Stomach (tissue), 8 donors: ENCODE measurements at regions not wholly inside any gene's neighbourhood (a gene's known extent, or its start where the extent isn't known, plus 50 kb on each side); places are given as distances from the start of the nearest gene placed in this dataset.

ENCODE experiments used
- DNase-seq, 2 donors: peaks; one replicate each; pipeline versions ENCODE4 v3.0.0 to v3.0.0-alpha.2; 2013 to 2019
- H3K27ac ChIP-seq, 5 donors: fragments of 200-600 bp in 4 of 5; sonication (generic) in 4 of 5; one replicate each; pipeline ENCODE4 v1.5.1; 2013 to 2019; ENCODE audit warnings: mild to moderate bottlenecking in 1 of 5, moderate library complexity in 1 of 5
- H3K27me3 ChIP-seq, 3 donors: fragments of 200-600 bp; sonication (generic); one replicate each; pipeline ENCODE4 v1.5.1; 2017 to 2019; ENCODE audit warnings: mixed run types in 1 of 3
- H3K36me3 ChIP-seq, 4 donors: fragments of 200-600 bp; sonication (generic); 1 replicate in 3 of 4; 2 replicates in 1 of 4; pipeline ENCODE4 v1.5.1; 2016 to 2019
- H3K4me1 ChIP-seq, 4 donors: fragments of 200-600 bp; sonication (generic); one replicate each; pipeline ENCODE4 v1.5.1; 2016 to 2019
- H3K4me3 ChIP-seq, 4 donors: fragments of 200-600 bp; sonication (generic) in 3 of 4; one replicate each; pipeline ENCODE4 v1.5.1; 2016 to 2019; ENCODE audit warnings: mild to moderate bottlenecking in 1 of 4
- H3K9me3 ChIP-seq, 4 donors: fragments of 200-600 bp; sonication (generic); one replicate each; pipeline ENCODE4 v1.5.1; 2016 to 2019
- CTCF ChIP-seq, 7 experiments: fragments of 450-650 bp in 4 of 7; fragments of 200-600 bp in 3 of 7; sonication (generic) in 3 of 7; IDR thresholded peaks; one replicate each; pipeline ENCODE4 v1.5.1; 2016 to 2019; ENCODE audit warnings: antibody characterized with exemption in 7 of 7, control low read depth in 2 of 7, mild to moderate bottlenecking in 1 of 7
- EP300 ChIP-seq: sonication (generic); formaldehyde crosslinking; IDR thresholded peaks from one replicate; pipeline ENCODE4 v1.6.1; 2017; ENCODE audit warnings: antibody characterized with exemption
- POLR2A ChIP-seq, 4 donors: fragments of 450-650 bp; IDR thresholded peaks; one replicate each; pipeline ENCODE4 v1.6.1; 2016; ENCODE audit warnings: antibody characterized with exemption in 4 of 4, control low read depth in 2 of 4, mild to moderate bottlenecking in 1 of 4, moderate library complexity in 1 of 4
- POLR2AphosphoS5 ChIP-seq, 3 donors: sonication (generic); formaldehyde crosslinking; IDR thresholded peaks; one replicate each; pipeline ENCODE4 v1.6.1; 2016; ENCODE audit warnings: antibody characterized with exemption in 3 of 3
- WGBS, 5 donors: extraction: QIAGEN DNeasy Blood & Tissue Kit in 3 of 5; methylation state at CpG; one replicate each; pipeline versions ENCODE4 v1.1.5 to v1.1.7; 2013 to 2018; 5-methylcytosine and 5-hydroxymethylcytosine counted together
- intact Hi-C: fragments of 100-400 bp; cut with DNase I; formaldehyde crosslinking; loops from one replicate; pipeline ENCODE4 v1.15.1; 2023; ENCODE audit warnings: low total_unique reads
- donor health status: healthy with polysubstance abuse.
- donor health status: Bipolar disorder and iron deficiency.
- donor health status: healthy.

GRCh38 chr21:38914528-38915293 lies 109.0 kb downstream of the ETS2 start:
- H3K27ac ChIP-seq: peak overlapping the region; percentile 59 to 94 (median 87)
- H3K27me3 ChIP-seq: no peaks in the 10 kb centered on the region
- DNase-seq: peak in 1 of 2 donors; percentile 67
- no peaks in the 10 kb centered on the region for H3K36me3 ChIP-seq
- TF ChIP-seq EP300: no peak
- TF ChIP-seq CTCF (IDR thresholded peaks at IDR 0.05): no peak
- peak in 1 of 3 donors; percentile 7 for TF ChIP-seq POLR2AphosphoS5 (IDR thresholded peaks at IDR 0.05)
- intact Hi-C loops: no loop called here
- no peaks in the 10 kb centered on the region for H3K9me3 ChIP-seq
- 47 to 65% (median 59%) methylated on average over 10 of the region's 10 CpGs for WGBS, 5 donors
- peaks cover 35 to 78% (median 61%) of the 10 kb centered on the region in 4 donors for H3K4me1 ChIP-seq
- no peak overlapping the region for H3K4me3 ChIP-seq

- H3K4me1 ChIP-seq: peaks cover 40 to 79% (median 61%) of the 10 kb centered on the region in 4 donors
- 86 to 97% (median 87%) methylated on average over 3 of the region's 3 CpGs for WGBS, 5 donors
- H3K27ac ChIP-seq: peak overlapping the region; percentile 59 to 94 (median 87)
- no peak overlapping the region for H3K4me3 ChIP-seq
- TF ChIP-seq EP300: no peak
- no peak for TF ChIP-seq POLR2AphosphoS5 (IDR thresholded peaks at IDR 0.05)
- TF ChIP-seq CTCF (IDR thresholded peaks at IDR 0.05): no peak
- TF ChIP-seq POLR2A (IDR thresholded peaks at IDR 0.05): no peak
- no peak for DNase-seq
- no peaks in the 10 kb centered on the region for H3K36me3 ChIP-seq
- H3K9me3 ChIP-seq: no peaks in the 10 kb centered on the region
- intact Hi-C loops: no loop called here
- H3K27me3 ChIP-seq: no peaks in the 10 kb centered on the region
These were observed 108.3 kb downstream of the ETS2 start for GRCh38 chr21:38913893-38914527.

- no peak for TF ChIP-seq POLR2A (IDR thresholded peaks at IDR 0.05)
- peak; percentile 63 to 87 (median 80) for TF ChIP-seq POLR2AphosphoS5 (IDR thresholded peaks at IDR 0.05)
- Histone ChIP-seq H3K4me3 (peak overlapping the region in 2 of 4 donors; percentile 12 to 14), H3K36me3 (no peaks in the 10 kb centered on the region), H3K9me3 (no peaks in the 10 kb centered on the region), H3K27me3 (no peaks in the 10 kb centered on the region), H3K27ac (peak overlapping the region; percentile 77 to 94 (median 87)), H3K4me1 (peaks cover 42 to 78% (median 59%) of the 10 kb centered on the region in 4 donors)
- peak; percentile 93 to 95 for DNase-seq
- WGBS, 5 donors: 9 to 19% (median 11%) methylated on average over 28 to 32 of the region's 32 CpGs
- intact Hi-C loops: no loop called here
These were observed 107.6 kb downstream of the ETS2 start for GRCh38 chr21:38913120-38913892.

- 40 to 55% (median 45%) methylated on average over 6 of the region's 6 CpGs for WGBS, 5 donors
- no peaks in the 10 kb centered on the region for H3K36me3 ChIP-seq
- peaks cover 46 to 78% (median 59%) of the 10 kb centered on the region in 4 donors for H3K4me1 ChIP-seq
- H3K9me3 ChIP-seq: no peaks in the 10 kb centered on the region
- H3K4me3 ChIP-seq: peak overlapping the region in 1 of 4 donors; percentile 12
- TF ChIP-seq CTCF (IDR thresholded peaks at IDR 0.05) (no peak), EP300 (no peak), POLR2A (IDR thresholded peaks at IDR 0.05) (no peak), POLR2AphosphoS5 (IDR thresholded peaks at IDR 0.05) (no peak)
- H3K27me3 ChIP-seq: no peaks in the 10 kb centered on the region
- no peak for DNase-seq
- H3K27ac ChIP-seq: peak overlapping the region; percentile 77 to 94 (median 87)
- intact Hi-C loops: no loop called here
These were observed 107.0 kb downstream of the ETS2 start for GRCh38 chr21:38912789-38913119.
